Hepatocyte (in vitro differentiated cells): ENCODE measurements at regions not wholly inside any gene's neighbourhood (a gene's known extent, or its start where the extent isn't known, plus 50 kb on each side); places are given as distances from the start of the nearest gene placed in this dataset.

Experiments used
- DNase-seq: peaks from one replicate; pipeline ENCODE4 v3.0.0-alpha.2; 2016; ENCODE audit warnings: low spot score
- H2AFZ ChIP-seq: fragments of 200-600 bp; sonication (generic); 2 replicates; pipeline ENCODE4 v1.6.0; 2016; ENCODE audit warnings: antibody characterized with exemption, mild to moderate bottlenecking
- H3K27ac ChIP-seq: fragments of 200-600 bp; sonication (generic); 2 replicates; pipeline ENCODE4 v1.5.1; 2016; ENCODE audit warnings: mild to moderate bottlenecking
- H3K27me3 ChIP-seq: fragments of 200-600 bp; sonication (generic); 2 replicates; pipeline ENCODE4 v1.6.1; 2016
- H3K36me3 ChIP-seq: fragments of 200-600 bp; sonication (generic); replicated peaks from 2 replicates; pipeline ENCODE4 v1.5.1; 2016; ENCODE audit warnings: low read depth; ENCODE audit not compliant: insufficient read depth
- H3K4me1 ChIP-seq: fragments of 200-600 bp; sonication (generic); 2 replicates; pipeline ENCODE4 v1.5.1; 2016; ENCODE audit warnings: mild to moderate bottlenecking, moderate library complexity; ENCODE audit not compliant: insufficient read depth
- H3K4me2 ChIP-seq: fragments of 200-600 bp; sonication (generic); 2 replicates; pipeline ENCODE4 v1.6.0; 2016
- H3K4me3 ChIP-seq: fragments of 200-600 bp; sonication (generic); 2 replicates; pipeline ENCODE4 v1.5.1; 2016; ENCODE audit warnings: mild to moderate bottlenecking
- H3K79me2 ChIP-seq: fragments of 200-600 bp; sonication (generic); 2 replicates; pipeline ENCODE4 v1.6.0; 2017; ENCODE audit warnings: mild to moderate bottlenecking
- H3K9me2 ChIP-seq: fragments of 200-600 bp; sonication (generic); replicated peaks from 2 replicates; pipeline ENCODE4 v1.6.0; 2017; ENCODE audit warnings: mild to moderate bottlenecking; ENCODE audit not compliant: insufficient read depth
- H3K9me3 ChIP-seq: fragments of 200-600 bp; sonication (generic); 2 replicates; pipeline ENCODE4 v1.5.1; 2016; ENCODE audit warnings: low read depth, mild to moderate bottlenecking
- H4K20me1 ChIP-seq: fragments of 200-600 bp; sonication (generic); 2 replicates; pipeline ENCODE4 v1.6.0; 2016; ENCODE audit warnings: mild to moderate bottlenecking; ENCODE audit not compliant: insufficient read depth, poor library complexity, severe bottlenecking
- CTCF ChIP-seq: fragments of 200-600 bp; sonication (generic); IDR thresholded peaks from 2 replicates; pipeline ENCODE4 v1.5.1; 2016; ENCODE audit warnings: antibody characterized with exemption, mild to moderate bottlenecking; ENCODE audit not compliant: poor library complexity
- EZH2 ChIP-seq: fragments of 200-600 bp; sonication (generic); IDR thresholded peaks from 2 replicates; pipeline ENCODE4 v1.6.1; 2016; ENCODE audit warnings: antibody characterized with exemption, mild to moderate bottlenecking, borderline replicate concordance
- EZH2phosphoT487 ChIP-seq: fragments of 200-600 bp; sonication (generic); IDR thresholded peaks from one replicate; pipeline ENCODE4 v1.6.1; 2018; ENCODE audit warnings: antibody characterized with exemption, mild to moderate bottlenecking, low read depth, moderate library complexity; ENCODE audit not compliant: unreplicated experiment, severe bottlenecking
- WGBS: methylation state at CpG from one replicate; pipeline ENCODE4 v1.1.6; 2016; ENCODE audit warnings: low lambda C conversion rate; ENCODE audit errors: missing lambda C conversion rate; 5-methylcytosine and 5-hydroxymethylcytosine counted together

- WGBS = 86% methylated on average over 2 of the region's 2 CpGs
- no peak overlapping the region for H2AFZ ChIP-seq
- no peak overlapping the region for H3K27ac ChIP-seq
- H3K9me2 ChIP-seq = no peaks in the 10 kb centered on the region
- no peaks in the 10 kb centered on the region for H3K9me3 ChIP-seq
- no peaks in the 10 kb centered on the region for H3K27me3 ChIP-seq
- no peaks in the 10 kb centered on the region for H3K4me1 ChIP-seq
- no peak overlapping the region for H3K4me2 ChIP-seq
- TF ChIP-seq EZH2 (no peak), CTCF (no peak), EZH2phosphoT487 (no peak)
- H4K20me1 ChIP-seq = no peaks in the 10 kb centered on the region
- no peak overlapping the region for H3K4me3 ChIP-seq
- H3K36me3 ChIP-seq = no peaks in the 10 kb centered on the region
- DNase-seq = no peak
- no peaks in the 10 kb centered on the region for H3K79me2 ChIP-seq
Observed at GRCh38 chr2:41626936-41627335, 420.9 kb upstream of the PKDCC start.

- DNase-seq = no peak
Observed at GRCh38 chr2:41634686-41635085, 413.1 kb upstream of the PKDCC start.

GRCh38 chr2:41644936-41645335 lies 402.9 kb upstream of the PKDCC start:
- no peak for DNase-seq
- WGBS = 90% methylated on average over 2 of the region's 2 CpGs
- H3K9me2 ChIP-seq = no peaks in the 10 kb centered on the region
- no peaks in the 10 kb centered on the region for H3K79me2 ChIP-seq
- no peak for TF ChIP-seq EZH2phosphoT487
- TF ChIP-seq CTCF = no peak
- no peak for TF ChIP-seq EZH2
- H3K4me3 ChIP-seq = no peak overlapping the region
- no peaks in the 10 kb centered on the region for H3K4me1 ChIP-seq
- no peak overlapping the region for H2AFZ ChIP-seq
- no peaks in the 10 kb centered on the region for H3K9me3 ChIP-seq
- H3K27ac ChIP-seq = no peak overlapping the region
- no peaks in the 10 kb centered on the region for H4K20me1 ChIP-seq
- no peaks in the 10 kb centered on the region for H3K27me3 ChIP-seq
- no peak overlapping the region for H3K4me2 ChIP-seq
- H3K36me3 ChIP-seq = no peaks in the 10 kb centered on the region

More at GRCh38 chr2:41634686-41635085, 413.1 kb upstream of the PKDCC start:
- no peak overlapping the region for H3K27ac ChIP-seq
- no peaks in the 10 kb centered on the region for H3K9me3 ChIP-seq
- H2AFZ ChIP-seq = no peak overlapping the region
- H3K36me3 ChIP-seq = no peaks in the 10 kb centered on the region
- 92% methylated on average over 2 of the region's 2 CpGs for WGBS
- H4K20me1 ChIP-seq = no peaks in the 10 kb centered on the region
- no peak overlapping the region for H3K4me2 ChIP-seq
- no peaks in the 10 kb centered on the region for H3K9me2 ChIP-seq
- no peaks in the 10 kb centered on the region for H3K27me3 ChIP-seq
- H3K4me1 ChIP-seq = no peaks in the 10 kb centered on the region
- H3K79me2 ChIP-seq = no peaks in the 10 kb centered on the region
- no peak overlapping the region for H3K4me3 ChIP-seq
- no peak for TF ChIP-seq CTCF
- no peak for TF ChIP-seq EZH2
- no peak for TF ChIP-seq EZH2phosphoT487
